Esophagus muscularis mucosa (tissue), 3 donors: ENCODE measurements at regions not wholly inside any gene's neighbourhood (a gene's known extent, or its start where the extent isn't known, plus 50 kb on each side); places are given as distances from the start of the nearest gene placed in this dataset.

Experiments used
- POLR2AphosphoS5 ChIP-seq, 2 donors: sonication (generic); formaldehyde crosslinking; IDR thresholded peaks; one replicate each; pipeline ENCODE4 v1.6.1; 2017; ENCODE audit warnings: antibody characterized with exemption in 2 of 2
- TF ChIP-seq, protein P1 (sequence below), 3 experiments: fragments of 200-600 bp in 2 of 3; fragments of 450-650 bp in 1 of 3; sonication (generic) in 2 of 3; IDR thresholded peaks; one replicate each; pipeline ENCODE4 v1.5.1; 2017 to 2019; ENCODE audit warnings: antibody characterized with exemption in 3 of 3, mild to moderate bottlenecking in 2 of 3, moderate library complexity in 1 of 3

DNA sequence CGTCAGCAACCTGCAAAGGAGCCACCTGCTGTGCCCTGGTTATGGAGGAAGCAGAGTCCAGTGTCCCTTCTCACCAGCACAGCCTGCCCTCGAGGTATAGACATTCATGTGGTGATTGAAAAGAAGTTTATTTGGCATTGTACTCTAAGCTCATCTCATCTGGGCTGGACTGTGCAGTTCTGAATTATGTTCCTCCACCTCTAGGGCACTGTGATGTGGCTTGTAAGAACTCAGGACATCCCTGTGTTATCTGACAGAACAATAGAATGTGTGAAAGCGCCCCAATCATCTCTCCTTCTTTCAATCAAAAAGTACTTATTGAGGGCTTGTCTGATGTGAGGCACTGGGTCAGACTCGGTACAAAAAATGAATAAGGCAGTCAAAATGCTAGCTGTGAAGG lies 140.1 kb downstream of the DHRS2 start:
- TF ChIP-seq, protein P1, sequence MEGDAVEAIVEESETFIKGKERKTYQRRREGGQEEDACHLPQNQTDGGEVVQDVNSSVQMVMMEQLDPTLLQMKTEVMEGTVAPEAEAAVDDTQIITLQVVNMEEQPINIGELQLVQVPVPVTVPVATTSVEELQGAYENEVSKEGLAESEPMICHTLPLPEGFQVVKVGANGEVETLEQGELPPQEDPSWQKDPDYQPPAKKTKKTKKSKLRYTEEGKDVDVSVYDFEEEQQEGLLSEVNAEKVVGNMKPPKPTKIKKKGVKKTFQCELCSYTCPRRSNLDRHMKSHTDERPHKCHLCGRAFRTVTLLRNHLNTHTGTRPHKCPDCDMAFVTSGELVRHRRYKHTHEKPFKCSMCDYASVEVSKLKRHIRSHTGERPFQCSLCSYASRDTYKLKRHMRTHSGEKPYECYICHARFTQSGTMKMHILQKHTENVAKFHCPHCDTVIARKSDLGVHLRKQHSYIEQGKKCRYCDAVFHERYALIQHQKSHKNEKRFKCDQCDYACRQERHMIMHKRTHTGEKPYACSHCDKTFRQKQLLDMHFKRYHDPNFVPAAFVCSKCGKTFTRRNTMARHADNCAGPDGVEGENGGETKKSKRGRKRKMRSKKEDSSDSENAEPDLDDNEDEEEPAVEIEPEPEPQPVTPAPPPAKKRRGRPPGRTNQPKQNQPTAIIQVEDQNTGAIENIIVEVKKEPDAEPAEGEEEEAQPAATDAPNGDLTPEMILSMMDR (IDR thresholded peaks at IDR 0.05): no peak
- no peak for TF ChIP-seq POLR2AphosphoS5 (IDR thresholded peaks at IDR 0.05)
